GM21717 (cell line): ENCODE measurements at regions not wholly inside any gene's neighbourhood (a gene's known extent, or its start where the extent isn't known, plus 50 kb on each side); places are given as distances from the start of the nearest gene placed in this dataset.

Source experiments
- ATAC-seq: cut with Tn5 transposase; IDR thresholded peaks from one replicate; pipeline ENCODE4 v1.9.1; 2021; ENCODE audit warnings: mild to moderate bottlenecking, moderate library complexity; ENCODE audit not compliant: unreplicated experiment

DNA sequence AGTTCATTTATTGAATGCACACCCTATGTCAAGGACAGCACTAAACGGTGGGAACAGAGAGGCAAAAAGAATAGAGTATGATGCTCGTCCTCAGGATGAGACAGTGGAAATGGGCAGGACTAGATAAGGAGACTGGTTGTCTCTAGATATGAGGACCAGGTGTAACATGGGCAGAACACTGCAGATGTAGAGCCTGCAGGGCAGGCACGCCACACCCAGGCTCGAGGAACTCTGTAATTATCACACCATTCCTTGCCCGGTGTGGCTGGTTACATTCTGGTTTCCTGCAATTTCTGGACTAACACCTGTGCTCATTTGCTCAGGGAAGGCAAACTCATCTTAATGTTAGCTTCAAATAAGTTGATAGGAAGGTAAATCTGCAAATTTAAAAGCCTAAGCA lies 334.4 kb downstream of the DHX15 start:
- ATAC-seq = no peak

DNA sequence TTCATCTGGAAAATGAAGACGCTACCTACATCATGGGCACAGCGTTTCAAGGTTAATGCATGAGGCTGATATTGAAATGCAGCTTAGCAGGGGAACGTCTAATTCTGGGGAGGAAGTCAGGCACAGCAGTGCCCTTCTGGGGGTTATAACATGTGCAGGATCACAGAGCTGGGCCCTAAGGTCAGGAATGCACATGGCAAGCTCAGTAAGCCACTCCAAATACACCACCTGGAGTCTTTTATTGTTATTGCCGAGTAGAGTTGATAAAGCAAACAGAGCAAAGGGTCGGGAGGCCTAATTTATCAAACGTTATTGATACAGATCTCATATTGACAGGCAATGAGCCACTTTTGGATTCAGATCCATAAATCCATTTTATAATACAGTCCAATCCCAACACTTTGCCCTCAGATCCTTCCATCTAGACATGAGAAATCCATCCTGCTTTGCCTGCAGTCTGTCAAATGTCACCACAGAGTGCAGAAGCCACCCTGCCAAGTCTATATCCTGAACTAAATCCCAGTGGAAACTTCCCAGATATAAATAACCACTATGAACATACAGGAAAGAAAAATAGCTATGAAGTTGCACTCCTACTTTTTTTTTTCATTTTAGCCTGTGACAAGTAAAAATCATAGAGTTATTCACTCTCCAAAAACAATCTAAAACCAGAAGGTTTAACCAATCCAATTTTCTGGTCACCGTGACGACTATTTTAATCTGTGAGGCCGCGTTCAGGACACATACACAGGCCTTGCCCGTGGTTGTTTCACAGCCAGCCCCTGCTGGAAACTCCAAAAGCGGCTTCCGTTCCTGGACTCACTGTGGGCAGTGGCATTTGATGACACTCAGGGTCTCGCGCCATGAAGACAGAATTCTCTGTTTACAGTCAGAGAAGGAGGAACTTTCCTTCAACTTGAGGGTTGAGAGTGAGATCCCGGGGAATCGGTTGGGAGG lies 335.4 kb downstream of the DHX15 start:
- no peak for ATAC-seq

DNA sequence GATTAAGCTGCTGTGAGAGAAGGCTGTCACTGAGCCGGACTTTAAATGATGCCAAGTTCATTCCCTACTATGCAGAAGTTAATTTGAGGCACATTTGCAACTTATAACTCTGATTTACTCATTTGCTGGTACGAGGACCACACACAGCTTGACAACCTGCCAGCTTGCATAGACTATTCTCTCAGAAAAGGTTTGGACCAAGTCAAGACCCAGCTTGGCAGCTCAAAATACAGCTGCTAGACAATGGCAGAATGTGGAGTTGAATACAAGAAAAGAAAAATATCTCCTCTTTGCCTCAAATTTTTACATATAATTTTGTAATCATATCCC lies 338.9 kb downstream of the DHX15 start:
- no peak for ATAC-seq

DNA sequence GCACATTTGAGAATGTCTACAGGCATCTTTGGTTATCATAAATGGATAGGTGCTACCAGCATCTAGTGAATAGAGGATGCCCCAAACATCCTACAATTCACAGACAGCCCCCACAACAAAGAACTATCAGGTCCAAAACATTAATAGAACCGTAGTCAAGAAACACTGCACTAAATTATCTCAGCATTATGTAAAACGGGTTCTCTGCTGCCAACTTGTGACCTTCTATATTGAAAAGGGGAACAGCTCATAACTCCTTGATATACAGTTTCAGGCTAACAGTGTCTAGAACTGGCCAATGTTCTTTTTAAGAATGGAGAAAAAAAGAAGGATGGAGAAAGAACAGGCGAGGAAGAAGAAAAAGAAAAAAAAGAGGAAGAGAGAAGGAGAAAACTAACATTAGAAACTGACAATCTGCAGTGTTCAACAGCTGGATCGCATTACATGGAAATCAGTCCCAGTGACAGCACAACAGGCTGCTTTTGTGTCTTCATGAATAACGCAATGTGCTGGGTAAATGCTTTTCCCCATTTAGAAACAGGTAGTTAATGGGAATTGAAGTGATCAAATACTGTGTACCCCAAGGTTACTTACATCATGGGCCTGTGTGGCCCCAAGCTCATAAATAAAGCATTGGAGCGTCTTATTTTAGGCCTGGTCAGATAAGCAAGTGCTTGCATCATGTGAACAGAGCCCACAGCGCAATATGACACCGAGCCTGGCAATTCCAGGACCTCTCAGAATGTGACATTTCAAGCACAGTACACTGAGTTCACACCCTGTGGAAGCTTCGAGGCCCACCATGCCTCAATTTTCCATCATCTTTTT lies 339.5 kb downstream of the DHX15 start:
- no peak for ATAC-seq

DNA sequence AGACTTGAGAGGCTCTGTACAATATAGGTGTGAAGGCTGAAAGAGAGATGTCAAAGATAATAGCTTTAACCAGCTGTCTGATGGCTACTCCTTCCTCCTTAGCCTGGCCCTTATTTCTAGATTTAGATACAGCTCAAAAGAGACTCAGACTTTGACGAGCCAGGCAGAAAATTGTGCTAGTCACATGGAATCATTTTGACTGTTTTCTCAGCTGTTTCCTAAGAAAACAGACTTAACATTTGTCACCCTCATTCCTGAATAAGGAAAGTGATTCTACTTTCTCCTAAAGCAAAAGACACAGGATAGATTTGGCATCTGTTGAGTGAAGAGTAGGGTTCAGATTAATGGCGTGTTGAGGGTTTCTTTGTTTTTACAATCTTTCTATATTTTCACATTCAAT lies 340.7 kb downstream of the DHX15 start:
- ATAC-seq = no peak

DNA sequence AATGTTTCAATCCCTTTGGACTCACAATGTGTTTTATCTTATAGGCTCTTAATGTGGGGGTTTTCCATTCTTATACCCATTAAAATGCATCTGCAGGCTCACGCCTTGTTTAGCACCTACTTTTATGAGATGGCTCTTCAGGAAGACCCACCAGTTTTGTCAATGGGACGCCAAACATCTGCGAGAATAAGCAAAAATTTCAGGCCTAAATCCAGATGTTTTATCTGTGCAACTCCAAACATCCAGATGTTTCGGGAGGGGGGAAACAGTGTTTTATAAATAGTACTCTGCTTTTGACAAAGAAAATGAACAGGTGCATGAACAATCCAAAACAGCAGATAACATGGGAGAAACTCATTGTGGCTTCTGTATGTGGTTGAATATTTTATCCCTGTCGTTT lies 342.8 kb downstream of the DHX15 start:
- no peak for ATAC-seq

DNA sequence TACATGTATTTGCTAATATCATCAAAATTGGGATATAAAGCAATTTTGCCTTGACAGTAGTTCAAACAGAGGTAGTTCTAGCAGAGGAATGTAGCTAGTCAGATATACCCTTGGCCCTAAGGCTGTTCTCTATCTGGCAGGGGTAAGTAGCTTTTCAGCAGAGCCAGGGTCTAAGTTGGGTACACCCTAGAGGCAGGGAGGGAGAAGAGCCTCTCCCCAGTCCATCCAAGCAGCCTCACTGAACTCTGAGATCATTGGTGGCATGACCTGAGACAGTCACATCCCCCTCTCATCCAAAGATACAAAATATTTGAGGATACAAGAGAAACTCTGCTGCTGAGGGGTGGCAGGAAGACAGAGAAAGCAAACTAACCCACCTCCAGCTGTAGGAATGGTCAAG lies 343.7 kb downstream of the DHX15 start:
- no peak for ATAC-seq

DNA sequence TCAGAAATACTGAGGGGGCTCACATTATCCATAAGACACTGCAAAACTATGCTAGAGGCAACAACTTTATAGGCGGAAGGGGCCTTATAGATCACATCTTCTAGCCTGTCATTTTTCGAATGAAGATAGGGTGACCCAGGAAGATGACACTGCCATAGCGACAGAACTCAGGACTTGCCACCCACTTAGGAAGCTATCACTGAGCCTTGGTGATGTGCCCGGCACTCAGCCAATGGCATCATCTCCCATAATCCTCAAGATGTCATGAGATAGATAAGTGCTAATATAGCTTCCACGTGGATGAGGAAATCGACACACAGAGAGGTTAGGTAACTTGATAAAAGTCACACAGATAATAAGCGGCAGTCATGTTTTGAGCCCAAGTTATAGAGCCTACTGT lies 346.6 kb downstream of the DHX15 start:
- ATAC-seq = no peak

DNA sequence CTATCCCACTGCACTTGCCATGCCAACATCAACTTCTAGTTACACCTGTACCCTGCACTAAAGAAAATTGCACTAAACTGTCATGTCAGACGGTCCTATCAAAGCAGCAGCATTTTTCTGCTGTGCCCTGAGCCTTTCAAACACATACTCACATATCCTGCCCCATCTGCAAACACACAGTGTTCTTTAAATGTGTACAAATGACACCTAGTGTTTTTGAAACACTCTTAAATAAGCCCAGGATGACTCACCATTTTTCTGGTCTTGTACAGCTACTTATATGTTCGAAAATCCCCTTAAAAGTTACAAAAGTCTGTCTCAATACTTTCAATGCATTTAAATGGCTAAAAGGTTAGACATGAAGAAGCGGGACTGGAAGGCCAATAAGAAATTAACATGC lies 346.7 kb upstream of the PPARGC1A start:
- ATAC-seq = no peak

DNA sequence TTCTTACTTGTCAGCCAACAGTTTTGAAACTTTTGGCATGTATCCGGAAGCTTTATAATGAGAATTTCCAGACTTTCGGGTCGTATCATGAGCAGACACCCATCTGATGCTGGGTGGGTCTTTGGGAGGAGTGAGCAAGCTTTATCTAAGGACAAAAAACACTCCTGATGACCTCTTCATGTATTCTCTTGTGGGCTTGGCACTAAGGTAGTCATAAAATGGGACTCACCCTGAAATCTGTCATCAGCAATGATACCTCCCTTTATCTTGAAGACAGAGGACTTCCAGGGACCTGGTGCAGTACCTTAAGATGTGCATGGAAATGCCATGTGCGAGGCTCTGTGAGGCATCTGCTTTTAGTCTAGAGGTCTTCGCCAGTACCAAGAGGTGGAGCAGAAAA lies 346.3 kb upstream of the PPARGC1A start:
- ATAC-seq = no peak

DNA sequence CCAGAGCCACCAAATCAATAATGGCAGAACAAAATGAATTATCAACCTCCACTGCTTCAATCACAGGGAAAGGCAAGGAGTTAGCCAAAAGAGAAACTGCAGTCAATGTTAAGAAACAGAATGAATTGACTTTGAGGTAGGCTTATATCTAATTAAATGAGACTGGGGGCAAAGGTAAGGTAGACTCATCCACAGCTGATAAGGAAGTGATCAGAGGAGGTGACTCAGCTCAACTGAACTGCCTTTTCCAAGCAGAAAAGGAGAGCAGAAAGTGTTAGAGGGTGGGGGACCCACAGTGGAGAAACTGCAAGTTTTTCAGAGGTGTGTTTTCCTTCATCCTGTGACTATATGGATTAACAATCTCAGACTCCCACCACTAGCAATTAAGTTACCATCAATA lies 345.8 kb upstream of the PPARGC1A start:
- no peak for ATAC-seq

DNA sequence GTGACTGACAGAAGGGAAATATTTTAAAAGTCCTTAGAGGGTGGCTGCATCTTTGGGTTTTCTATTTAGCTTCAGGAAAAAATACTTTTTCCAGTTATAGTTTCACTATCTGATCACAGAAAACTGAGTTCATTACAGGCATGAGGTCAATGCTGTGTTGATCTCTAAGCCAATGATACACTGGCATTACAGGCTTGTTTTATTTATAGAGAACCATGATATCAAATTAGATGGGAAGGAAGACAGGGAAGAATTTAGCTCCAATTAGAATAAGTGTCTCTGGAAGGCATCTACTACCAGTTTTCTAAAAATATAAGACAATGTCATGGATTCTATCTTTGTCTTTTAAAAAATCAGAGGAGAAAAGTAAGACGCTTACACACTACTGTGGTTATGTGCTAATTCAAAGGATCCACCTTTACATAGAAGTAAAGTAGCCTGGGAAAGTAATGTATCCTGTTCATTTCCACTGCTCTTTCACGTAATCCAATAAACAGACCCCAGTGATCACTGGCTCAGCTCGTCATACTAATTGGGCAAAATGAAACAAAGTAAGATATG lies 344.5 kb upstream of the PPARGC1A start:
- ATAC-seq = no peak

DNA sequence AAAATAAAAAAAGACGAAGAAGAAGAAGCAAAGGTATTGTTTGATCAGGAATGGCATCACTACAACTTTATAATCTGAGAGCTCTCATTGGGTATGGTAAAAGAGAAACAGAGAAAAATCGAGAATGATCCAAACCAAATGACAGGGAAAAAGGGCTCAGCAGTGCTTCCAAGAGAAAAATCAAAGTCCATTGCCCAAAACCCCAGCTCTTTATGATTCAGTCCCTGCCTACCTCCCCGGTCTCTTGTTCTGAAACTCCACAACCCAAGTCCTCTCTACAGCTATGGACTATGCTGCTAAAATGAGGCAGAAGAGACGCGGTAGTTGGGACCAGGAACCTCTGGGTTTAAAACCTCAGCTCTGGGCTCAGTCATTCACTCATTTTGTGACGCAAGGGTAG lies 341.1 kb upstream of the PPARGC1A start:
- no peak for ATAC-seq

DNA sequence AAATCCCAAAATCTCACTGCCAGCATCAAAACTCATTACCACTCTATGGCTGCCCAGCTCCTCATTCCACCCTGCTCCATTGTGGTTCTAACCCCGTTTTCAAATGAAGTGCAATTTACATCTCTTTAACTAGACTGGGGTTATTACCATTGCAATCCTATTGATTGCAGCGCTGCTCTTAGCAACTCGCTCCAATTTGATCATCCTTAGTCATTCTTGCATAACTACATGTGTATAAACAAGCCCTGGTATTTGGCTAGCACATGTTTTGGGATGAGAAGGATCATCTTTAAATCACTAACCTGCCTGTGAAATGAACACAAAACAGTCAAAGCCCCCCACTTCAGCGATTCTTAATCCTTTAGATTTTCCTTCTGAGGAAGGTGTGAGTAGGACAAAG lies 340.1 kb upstream of the PPARGC1A start:
- no peak for ATAC-seq

DNA sequence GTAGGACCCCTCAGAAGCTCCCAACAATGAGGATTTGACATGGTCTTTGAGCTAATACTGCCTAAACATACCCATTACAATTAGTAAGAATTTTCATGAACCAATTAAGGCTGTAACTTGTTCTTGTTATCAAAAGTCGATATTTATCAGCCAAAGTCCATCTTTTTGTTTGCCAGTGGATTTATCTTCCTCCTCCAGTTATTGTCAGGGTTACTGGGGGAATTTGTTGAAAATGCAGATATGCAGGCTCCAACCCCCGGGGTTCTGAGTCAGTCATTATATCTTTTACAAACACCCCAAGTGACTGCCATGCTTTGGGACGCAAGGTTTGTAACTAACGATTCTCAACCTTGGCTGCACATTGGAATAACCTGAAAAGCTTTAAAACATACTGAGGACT lies 338.8 kb upstream of the PPARGC1A start:
- ATAC-seq = no peak

DNA sequence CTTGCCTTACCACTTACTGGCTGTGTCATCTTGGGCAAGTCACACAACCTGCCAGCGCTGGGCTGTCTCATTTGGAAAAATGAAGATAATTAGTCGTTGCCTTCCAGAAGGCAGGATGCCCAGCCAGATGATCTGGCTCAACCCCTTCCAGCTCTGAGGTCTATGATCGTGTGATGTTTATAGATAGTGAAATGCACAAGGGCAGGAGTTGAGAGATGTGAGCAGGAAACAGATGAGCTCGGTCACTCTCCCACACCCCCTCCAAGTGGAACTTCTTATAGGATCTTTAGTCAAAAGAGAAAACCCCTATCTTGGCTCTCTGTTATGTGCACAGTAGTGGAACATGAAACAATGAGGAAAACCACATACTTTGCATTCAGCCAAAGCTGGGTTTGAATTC lies 336.8 kb upstream of the PPARGC1A start:
- ATAC-seq = no peak

DNA sequence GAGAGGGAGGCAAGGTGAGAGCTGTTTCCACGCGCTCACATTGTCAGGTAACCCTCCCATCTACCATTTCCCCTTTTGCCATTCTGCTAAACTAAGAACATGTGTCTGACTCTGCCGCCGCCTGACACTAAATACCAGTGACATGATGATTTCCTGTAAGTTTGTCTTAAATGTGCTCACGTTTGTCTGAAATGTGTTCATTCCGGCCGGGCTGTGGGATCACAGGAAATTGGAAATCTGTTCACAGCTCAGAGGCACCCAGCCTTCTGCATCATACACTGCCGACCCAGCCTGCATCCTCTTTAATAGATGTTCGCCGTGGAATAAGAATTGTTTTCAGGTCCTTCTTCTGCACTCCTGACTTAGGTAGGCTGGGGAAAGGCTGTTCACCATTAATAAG lies 336.2 kb upstream of the PPARGC1A start:
- no peak for ATAC-seq

DNA sequence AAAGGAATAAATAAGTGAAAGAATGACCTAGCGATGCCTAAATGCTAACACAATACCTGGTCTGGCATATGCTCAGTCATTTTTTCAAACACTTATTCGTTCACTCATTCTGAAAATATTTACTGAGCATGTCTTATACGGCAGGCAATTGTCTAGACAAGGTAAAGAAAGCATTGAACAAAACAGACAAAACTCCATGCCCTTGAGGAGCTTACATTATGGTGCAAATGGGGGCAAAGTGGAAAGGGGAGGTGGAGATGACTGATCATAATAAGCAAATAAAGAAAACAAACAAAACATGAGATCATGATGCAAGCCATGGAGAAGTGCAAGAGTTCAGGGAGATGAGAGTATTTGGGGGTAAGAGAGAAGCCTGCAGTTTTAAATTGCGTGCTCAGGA lies 334.6 kb upstream of the PPARGC1A start:
- ATAC-seq = no peak

DNA sequence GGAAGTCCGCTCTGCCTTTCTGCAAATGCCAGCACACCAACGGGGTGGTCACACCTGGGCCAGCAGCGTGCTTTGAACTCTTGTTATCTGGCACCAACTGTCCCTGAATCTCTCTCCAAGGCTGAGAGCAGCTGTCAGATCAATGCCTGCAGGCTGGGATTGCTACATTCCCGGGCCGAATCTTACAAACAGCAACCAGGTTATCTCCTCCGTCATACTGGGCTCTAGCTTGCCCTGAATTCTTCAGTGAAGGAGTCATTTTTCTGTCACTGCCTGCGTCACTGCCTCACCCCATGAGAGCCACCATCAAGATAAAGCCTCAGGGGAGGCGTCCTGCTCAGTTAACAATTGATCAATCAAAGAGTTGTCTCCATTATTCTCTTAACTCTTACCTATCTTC lies 329.4 kb upstream of the PPARGC1A start:
- no peak for ATAC-seq

DNA sequence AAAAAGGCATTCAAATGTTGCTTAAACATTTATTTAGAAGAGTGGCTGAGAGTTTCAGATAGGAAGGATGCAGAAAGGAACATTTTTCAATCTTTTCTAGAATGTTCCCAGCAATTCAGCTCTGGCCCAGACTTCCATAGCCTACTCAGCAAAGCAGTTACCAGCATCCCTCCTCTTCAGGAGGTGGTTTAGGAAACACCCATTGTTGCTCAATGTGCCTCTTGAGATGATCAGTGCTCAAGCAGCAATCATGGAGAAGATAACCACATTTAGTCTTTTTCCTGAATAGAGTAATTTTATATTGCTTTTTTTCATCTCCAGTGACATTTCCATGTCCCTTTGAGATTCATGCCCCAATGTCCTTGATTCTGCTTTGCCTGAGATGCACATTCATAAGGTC lies 328.7 kb upstream of the PPARGC1A start:
- ATAC-seq = no peak

DNA sequence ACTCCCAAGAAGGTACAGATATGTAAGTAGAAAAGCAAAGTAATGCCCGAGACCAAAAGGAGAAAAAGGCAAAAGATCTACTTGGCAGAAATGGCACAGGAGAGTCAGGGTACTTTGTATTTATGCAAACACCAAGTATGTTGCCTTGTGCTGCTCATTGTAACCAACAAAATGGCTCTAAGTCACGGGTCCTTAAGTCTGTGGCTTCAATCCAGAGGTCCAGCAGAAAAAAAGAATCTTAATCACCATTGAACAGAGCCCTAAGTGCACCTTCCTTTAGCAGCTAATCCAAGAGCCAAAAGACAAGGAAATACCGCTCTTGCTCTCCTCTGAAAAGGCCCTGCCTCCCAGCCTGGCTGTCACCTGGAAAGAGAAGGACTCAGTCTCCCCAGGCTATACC lies 324.9 kb upstream of the PPARGC1A start:
- ATAC-seq = no peak

DNA sequence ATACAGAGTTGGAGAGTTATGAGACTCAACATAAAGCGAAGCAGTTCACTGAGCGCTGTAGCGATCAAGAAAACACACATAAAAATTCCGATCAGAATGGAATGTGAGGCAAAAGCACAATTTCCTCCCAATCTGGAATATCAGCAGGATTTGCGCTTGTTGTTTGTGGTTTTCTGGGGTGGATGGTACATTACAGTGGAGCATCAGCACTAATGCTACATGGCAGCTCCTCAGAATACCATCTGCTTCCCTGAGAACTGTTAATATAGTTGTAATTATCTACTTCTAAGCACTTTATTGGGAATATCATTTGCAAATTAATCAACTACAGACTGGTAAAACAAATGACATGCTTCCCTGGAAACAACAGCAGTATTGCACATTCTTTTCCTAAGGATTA lies 324.1 kb upstream of the PPARGC1A start:
- ATAC-seq = no peak
